ENCODE measurements at regions not wholly inside any gene's neighbourhood (a gene's known extent, or its start where the extent isn't known, plus 50 kb on each side); places are given as distances from the start of the nearest gene placed in this dataset.

DNA sequence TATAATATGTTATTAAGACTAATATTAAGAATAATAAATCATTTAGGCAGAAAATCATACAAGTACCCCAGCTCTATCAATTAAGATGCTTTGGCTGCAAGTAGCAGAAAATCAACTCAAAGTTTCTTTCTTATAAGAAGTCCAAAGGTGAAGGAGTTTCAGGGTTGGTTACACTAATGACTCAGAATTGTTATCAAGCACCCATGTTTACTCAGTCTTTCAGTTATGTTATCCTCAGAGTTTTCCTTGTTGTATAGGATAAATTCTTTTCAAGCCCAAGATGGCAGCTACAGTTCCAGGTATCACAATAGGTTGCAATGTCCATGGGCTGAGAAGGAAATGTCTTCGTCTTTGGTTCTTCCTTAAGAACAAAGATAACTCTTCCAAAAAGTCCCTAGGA is 163.6 kb downstream of the TNFSF18 start:
- no peak for DNase-seq

DNA sequence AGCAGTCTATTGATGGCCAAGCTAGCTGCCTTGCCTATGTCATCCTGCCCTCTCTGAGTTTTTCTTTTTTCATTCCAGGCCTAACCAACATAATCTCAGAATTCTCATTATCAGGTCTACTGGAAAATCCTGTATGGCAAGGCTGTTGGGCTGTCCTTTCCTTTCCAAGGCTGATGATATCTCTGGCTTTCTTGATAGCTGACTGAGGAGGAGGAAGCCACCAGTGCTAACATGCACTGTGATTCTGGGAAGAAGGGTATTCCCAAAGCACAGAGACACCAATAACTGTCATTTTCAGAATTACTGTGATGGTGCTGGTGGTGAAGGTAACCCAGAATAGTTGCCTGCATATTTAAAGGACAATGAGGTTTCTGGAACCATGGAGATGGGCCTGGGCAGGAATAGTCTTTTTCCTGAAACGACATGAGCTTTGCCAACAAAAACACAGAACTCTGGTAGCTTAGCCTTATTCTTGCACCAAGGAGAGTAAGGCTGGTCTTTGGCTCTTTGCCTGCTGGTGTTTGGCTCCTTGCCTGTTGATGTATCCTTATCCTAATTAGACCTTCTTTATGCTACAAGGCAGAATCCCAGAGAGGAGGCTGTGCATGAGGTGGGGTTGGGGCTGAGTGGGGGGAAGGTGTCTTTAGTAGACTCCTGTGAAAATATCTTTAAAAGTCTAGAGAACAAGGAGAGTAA is 157.4 kb downstream of the TNFSF18 start:
- peak in 1 of 3 donors; percentile 39 for DNase-seq

DNA sequence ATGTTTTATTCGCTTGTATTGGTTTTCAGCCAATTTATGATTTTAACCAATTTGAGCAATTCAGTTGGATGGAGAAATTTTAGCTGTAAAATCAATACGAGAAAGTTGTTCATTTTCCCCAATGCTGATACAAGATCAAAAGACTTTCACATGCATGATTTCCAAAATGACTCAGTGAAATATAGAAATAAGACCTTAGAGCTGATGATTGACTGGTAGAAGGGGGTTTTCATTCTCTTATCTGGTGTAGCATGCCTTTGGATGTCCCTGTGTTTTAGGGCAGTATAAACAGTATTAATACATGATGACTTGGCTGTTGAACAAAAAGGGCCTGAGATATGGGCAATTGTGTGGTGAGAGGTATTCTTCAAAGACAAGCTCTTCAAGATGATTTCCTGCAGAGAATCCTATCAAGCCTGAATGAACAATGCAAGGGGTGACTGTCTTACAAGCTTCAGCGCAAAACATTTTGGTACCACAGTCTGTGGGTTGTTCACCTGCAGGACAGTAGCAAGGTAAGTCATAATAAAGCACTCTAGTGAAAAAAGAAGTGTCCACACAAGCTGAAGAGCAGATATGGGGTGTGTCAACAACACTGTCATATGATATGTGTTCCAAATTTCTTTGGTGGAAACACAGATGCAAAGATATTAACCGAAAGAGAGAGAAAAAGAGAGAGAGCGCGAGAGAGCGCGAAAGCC is 156.2 kb downstream of the TNFSF18 start:
- no peak for DNase-seq

DNA sequence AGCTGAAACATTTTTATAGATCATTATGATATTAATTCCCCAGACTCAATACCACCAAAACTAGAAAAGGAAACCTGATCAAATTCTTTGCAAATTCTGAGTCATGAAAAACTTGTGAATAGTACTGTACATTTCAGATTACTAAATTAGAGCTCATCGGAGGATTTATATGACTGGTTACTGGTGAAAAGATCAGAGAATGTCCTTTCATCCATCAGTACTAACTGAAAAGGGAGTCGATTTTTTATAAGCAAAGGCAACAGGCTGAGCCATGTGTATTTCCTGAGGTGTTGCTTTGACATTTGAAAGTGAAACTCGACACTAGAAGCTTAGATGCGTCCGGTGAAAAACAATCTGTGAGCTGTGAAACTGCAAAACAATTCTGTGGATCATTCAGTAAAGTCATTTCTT is 155.7 kb downstream of the TNFSF18 start:
- peak in 1 of 3 donors; percentile 9 for DNase-seq

DNA sequence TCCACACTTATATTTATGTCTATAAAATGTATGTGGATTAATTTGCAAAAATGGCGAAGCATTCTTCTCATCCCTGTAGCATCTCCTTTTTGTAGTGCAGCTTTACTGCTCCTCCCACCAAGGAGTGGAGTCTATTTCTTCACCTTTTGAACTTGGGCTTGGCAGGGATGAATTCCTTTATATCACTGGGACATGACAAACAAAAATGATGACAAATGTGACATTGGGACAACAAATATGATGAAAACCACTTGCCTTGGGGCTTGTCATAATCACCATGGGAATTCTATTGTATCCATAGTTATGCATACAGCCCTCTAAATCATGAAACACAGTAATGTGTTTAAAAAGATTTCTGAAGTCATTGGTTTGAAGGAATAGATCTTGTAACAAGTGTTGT is 155.0 kb downstream of the TNFSF18 start:
- no peak for DNase-seq

DNA sequence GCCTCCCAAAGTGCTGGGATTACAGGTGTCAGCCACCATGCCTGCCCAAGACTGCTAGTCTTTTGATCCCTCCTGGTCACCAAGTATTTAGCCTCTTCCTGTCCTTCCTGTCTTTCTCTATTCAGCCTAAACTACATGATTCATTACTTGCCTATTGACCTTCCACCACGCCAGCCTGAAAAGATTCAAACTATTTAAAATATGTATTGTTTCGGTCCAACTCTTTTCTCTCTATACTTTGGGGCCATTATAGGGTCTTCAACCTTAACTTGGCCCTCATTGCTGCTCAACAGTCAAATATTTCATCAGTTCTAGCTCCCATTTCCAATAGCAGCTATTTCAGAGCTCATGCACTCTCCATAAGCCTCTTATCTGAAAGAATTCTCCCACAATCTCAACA is 153.0 kb downstream of the TNFSF18 start:
- peak in 1 of 3 donors; percentile 27 for DNase-seq

DNA sequence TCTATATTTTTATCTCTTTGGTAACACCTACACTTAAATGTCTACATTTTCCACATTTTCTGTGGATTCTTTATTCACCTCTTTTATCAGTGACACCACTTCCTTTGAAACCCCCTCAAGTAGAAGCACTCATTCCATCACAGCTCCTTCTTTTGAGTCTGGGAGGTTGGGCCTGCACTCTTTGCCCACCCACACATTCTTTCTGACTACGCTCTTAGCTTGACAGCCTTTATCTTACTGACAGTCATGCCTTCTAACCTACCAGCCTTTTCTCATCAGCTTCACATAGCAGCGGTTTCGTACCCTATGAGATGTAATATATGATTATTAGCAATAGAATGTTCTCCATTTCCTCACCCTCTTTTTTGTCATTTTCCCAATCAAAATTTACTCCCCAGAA is 151.9 kb downstream of the TNFSF18 start:
- DNase-seq = no peak

DNA sequence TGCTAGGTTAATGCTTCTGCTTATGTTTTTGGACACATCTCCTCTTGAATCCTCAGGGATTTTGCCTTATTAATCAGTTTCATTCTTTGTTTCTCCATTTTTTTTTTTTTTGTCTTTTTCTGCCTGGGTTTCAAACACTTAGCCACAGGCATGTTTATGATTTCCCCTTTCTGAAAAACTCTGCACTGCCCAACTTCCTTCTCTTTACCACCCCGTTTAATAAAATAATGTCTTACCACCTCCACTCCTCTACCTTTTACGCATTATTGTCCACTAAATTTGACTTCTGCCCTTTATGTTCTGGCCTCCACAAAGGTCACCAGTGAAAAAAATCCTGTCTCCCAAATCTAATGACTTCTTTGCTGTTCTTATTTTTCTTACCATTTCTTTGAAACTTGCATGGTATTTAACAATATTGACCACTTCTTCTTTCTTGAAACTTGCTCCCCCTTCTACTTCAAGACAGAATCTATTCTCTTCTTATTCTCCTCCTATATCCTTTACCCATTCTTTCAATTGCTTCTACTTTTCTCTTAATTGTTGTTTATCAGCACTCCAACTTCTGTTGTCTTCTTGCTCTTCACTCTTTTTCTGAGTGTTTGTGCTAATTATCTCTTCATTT is 150.3 kb downstream of the TNFSF18 start:
- DNase-seq = peak in 1 of 3 donors; percentile 10

DNA sequence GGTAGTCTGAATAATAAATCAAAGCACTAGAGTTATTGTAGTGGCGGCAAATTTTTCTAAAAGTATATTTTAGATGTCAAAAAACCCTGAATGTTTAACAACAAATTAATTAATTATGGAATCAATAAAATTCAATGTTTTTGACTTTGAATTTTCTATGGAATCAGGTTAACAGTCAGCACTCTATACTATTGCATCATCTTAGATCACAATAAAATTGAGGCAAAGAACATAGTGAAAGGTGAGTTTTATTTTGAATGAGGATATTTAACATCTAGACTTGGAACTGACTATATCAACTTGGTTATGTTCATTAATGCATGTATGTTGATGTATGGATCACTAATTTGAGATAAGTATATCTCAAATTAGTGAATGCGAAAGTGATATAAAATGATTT is 148.5 kb downstream of the TNFSF18 start:
- DNase-seq = no peak

DNA sequence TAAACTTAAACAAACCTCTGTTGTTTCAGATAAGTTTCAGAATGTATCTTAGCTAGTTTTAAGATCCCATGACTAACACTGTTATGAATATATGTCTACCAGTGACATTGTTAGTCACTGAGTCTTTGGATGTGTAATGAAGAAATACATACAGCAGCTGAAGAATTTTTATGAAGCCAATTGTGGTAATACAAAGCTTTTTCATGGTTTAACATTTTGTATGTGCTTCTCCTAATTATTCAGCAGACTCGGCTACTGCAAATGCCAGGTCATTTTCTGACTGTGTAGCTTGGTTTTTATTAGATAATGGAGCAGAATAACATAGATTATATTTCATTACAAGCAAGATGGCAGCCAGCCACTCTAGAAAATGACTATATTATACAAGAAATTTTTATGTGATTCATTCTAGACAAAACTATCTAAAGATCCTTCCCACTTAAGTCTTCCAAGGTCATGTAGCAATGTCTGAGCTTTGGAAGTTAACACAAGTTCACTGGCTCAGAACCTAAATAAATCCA is 147.8 kb downstream of the TNFSF18 start:
- DNase-seq = peak in 1 of 3 donors; percentile 74

DNA sequence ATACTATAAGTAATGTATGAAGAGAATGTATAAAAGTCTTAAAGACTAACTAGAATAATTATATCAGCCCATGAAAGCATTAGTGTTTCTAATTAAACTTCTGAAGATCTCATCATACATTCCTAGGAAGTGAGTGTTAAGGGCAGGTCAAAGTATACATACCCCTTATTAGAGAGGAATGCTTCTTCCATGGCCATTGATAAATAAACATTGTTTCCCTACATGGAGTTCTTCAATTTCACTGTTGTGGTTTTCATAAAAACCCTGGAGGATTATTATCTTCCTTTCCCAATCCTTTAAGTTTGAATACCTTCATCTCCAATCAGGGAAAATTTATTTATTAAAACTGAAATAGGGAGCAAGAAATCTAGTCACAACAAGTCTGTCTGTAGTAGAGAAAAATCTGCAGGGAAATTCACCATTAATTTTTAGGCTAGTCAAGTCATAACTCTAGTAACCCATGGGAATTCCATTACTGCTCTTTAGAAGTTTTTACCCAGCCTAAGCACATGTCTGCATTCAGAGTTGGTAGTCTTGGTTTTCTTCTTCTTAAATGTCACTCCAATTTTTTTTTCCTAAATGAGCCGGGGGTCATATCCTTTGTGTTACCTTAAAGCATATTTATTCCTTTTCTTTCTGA is 147.0 kb downstream of the TNFSF18 start:
- peak in 1 of 3 donors; percentile 46 for DNase-seq

DNA sequence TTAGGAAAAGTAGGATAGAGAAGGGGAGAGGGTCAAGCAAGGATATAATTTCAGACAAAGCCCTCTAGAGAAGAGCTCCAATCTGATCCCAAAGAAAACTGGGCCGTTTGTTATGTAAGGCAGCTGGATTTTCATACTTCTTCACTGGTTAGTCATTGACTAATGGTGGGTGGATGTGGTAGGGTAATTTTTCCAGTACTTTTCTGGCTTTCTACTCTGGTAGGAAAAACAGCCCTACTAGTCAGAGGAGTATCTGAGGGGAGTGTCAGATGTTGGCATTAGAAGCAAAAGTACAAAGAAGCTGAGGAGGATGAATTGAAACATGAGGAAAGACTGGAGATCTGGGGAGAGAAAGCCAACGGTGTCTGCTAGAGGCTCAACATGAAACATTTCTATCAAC is 145.3 kb downstream of the TNFSF18 start:
- DNase-seq = no peak

DNA sequence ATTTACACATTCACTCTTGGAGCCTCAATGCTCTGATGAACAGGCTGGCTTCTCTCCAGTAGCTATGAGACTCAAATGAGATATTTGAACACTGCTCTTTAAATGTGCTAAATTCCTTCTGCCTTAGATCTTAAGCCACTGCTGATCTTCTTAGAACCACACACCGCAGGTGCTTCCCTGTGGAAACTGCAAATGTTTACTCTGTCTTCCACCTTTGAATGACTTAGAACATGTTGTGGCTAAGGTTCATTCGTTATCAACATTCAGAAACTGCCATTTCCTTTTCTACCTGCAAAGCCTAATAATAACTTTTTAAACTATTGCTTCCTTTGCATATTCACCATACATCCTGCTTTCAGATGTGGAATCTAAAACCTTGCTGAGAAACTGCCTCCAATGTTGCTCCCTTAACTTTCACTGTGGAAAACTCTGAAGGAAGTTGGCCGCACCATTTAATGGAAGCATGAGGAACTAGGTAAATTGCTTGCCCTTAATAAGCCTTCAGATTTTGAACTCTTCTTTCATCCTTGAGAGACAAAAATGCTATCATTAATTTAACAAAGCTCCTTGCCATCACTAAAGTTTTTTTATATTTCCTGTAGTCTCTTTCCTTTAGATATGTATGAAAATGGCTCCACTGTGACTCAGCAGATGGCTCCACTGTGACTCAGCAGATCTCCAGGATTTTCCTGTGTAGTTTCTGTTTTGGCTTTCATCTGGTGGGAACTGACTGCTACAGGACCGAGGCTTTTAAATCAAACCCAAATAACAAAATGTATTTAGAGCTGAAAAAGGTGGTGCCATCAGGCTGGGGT is 143.8 kb downstream of the TNFSF18 start:
- DNase-seq = peak in 1 of 3 donors; percentile 76

DNA sequence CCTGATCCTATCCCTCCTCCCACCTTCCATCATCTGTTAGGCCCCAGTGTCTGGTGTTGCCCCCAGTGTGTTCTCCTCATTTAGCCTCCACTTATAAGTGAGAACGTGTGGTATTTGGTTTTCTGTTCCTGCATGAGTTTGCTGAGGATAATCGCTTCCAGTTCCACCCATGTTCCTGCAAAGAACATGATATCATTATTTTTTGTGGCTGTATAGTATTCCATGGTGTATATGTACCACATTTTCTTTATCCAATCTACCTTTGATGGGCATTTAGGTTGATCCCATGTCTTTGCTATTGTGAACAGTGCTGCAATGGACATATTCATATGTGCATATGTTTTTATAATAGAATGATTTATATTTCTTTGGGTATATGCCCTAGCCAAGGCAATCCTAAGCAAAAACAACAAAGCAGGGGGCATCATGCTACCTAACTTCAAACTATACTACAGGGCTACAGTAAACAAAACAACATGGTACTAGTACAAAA is 142.9 kb downstream of the TNFSF18 start:
- no peak for DNase-seq

DNA sequence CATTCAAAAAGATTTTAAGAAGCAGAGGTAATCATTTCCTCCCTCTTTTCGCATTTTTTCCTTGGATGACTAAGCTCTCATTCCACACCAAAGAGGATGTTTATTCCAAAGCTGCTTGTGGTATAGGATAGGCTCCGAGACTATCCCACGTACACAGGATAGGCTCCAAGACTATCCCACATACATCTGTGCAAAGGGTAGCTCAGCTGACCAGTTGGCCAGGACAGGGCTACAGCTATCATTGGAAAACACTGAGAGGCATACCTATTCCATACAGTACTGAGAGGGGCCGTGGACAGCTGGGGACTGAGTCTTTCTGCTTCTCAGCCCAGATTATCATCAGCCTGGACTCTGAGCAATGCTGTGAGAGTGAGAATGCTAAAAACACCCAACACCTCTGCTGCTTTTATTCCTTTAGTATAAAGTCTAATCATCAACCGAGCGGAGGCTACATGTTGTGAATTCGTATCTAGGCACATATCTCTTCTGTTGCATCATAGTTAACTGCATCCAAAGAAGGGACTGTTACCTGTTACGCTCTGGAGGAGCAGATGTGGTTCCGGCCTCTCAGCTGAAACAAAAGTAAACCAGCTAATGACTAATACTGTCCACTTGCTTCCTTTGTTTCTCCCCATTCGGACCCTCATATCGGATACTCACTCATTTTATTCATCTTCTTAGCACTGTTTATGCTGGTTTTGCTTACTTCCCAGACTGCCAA is 141.0 kb downstream of the TNFSF18 start:
- peak in 1 of 3 donors; percentile 78 for DNase-seq

DNA sequence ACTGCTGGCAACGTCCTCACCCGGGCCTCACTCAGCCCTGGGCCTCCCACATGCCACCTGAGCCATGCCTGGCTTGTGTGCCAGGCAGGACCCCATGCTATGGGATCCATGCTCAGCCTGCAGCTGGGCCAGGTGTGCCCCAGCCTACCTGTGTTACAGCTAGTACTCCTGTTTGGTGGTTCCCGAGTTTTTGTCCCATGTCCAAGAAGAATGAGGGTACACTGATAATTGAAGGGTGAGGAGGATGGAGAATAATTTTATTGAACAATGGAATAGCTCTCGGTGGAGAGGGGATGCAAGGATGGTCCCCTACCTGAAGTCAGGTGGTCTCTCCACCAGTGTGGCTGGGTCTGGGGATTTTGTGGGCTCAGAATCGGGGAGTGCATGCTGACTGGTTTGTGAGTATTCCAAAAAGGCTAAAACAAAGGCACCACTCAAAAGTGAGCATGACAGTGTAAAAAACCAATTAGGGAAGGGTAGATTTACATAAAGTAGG is 137.9 kb downstream of the TNFSF18 start:
- no peak for DNase-seq

DNA sequence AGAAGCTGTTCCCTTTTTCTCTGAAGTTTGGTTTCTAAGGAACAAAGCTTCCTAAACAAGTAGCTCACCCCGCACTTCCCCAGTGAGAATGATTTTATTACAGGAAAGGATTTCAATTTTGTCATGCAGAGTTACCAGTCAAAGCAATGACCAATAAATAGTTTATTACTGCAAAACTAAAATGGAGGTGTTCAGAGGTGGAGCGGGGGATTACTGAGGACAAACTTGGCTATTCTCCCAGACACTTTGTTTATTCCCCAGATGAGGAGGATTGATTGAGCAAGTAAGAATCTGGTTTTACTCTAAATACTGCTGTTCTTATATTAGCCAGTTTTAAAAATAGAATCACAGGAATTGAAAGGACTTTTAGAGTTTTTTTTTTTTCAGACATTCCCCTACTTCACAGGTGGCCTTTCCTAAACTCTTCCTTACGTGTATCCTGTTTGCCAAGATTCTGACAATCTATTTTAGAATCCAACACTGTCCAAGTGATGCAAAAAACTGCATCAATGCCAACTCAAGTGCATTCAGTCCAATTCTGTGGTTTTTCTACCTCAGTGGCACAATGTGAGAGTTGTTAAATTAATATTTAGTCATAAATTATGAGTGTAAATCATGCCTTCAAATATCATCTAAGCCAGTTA is 136.1 kb downstream of the TNFSF18 start:
- peak in 2 of 3 donors; percentile 32 to 62 for DNase-seq

DNA sequence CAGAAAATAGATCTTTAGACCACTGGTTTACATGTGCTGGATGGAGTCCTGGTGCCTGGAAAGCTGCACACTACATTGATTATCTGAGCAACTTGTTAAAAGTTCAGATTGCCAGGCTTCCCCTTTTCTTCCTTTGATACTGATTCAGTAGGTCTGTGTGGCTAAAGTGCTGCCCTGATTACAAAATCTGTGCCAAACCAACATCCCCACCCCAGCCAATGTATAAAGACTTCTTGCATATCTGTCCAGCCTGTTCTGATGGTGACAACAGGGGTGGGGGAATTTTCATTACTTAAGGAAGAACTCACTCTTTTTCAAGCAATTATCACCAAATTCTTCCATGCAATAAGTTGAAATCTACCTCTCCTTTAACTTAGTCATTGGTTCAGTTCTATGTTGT is 135.5 kb downstream of the TNFSF18 start:
- no peak for DNase-seq

DNA sequence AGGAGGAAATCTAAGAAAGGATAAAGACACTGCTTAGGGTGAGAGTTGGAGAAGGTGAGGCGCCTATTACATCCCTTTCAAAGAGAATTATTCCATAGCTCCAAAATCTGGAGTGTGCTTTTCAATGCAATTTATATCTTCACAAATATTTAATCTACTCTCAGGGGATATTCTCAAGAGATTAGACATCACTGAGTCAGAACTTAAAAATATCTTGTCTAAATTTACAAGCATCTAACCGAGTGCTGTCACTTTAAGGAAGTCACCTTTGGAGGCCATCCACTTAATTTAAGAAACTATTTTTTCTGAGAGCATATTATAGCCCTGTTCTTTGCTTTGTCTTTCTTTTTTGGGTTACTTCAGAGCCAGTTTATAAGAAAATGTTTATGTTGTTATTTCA is 134.6 kb downstream of the TNFSF18 start:
- no peak for DNase-seq

DNA sequence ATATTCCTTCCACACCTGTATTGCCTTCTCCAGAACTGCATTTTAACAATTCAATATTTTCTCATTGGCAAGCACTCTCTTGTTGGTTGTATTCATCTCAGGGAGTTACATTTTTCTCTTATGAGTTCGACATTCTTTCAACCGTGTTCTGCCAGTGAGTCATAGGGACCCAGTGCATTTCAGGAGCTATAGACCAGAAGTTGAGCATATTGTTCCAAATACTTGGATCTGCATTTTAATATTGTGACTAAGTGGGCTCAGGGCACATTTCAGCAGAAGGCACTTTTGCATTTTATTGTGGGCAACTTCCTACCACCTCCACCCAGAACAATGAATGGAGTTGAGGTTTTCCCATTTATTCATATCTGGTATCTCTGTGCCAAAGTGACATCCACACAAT is 132.8 kb downstream of the TNFSF18 start:
- DNase-seq = peak in 1 of 3 donors; percentile 91
